HEK293 (cell line): ENCODE measurements at regions not wholly inside any gene's neighbourhood (a gene's known extent, or its start where the extent isn't known, plus 50 kb on each side); places are given as distances from the start of the nearest gene placed in this dataset.
"Not testable (repeated sequence)": the region's sequence is repeated elsewhere in the genome, so short reads cannot be mapped to it uniquely, and the experiment has no call there.

Source experiments
- CTCF ChIA-PET: fragments of 350-600 bp; formaldehyde crosslinking; extraction: SDS; loops from one replicate; lab custom pipeline; 2021; ENCODE audit warnings: antibody characterized with exemption; lab: Yijun Ruan, JAX
- POLR2A ChIA-PET: fragments of 300-600 bp; formaldehyde crosslinking; extraction: SDS; loops from one replicate; lab custom pipeline; 2020; ENCODE audit warnings: antibody characterized with exemption, inconsistent platforms; lab: Yijun Ruan, JAX
- H3K27ac ChIP-seq: fragments of 200-500 bp; sonication (Bioruptor generic); 2 replicates; pipeline ENCODE4 v1.5.1; 2014; ENCODE audit warnings: low read depth, low read length, control low read depth, inconsistent platforms; ENCODE audit errors: extremely low read depth
- H3K36me3 ChIP-seq, 2 experiments: fragments of 200-500 bp in 1 of 2; sonication (Bioruptor generic) in 1 of 2; 1 replicate in 1 of 2; 2 replicates in 1 of 2; pipeline ENCODE4 v1.5.1; 2014 to 2017; ENCODE audit warnings: inconsistent platforms in 2 of 2, low read length in 2 of 2; ENCODE audit not compliant: control insufficient read depth in 2 of 2, insufficient read depth in 1 of 2
- H3K4me1 ChIP-seq: fragments of 200-500 bp; sonication (Bioruptor generic); 2 replicates; pipeline ENCODE4 v1.5.1; 2014; ENCODE audit warnings: mild to moderate bottlenecking, low read length, inconsistent platforms; ENCODE audit not compliant: control insufficient read depth, insufficient read depth
- H3K4me3 ChIP-seq: 2 replicates; pipeline ENCODE4 v1.5.1; 2011; ENCODE audit warnings: low read depth, mild to moderate bottlenecking, control low read depth, low read length, moderate library complexity
- H3K9me3 ChIP-seq: fragments of 200-500 bp; sonication (Bioruptor generic); 2 replicates; pipeline ENCODE4 v1.5.1; 2014; ENCODE audit warnings: low read depth, low read length, inconsistent platforms; ENCODE audit not compliant: control insufficient read depth, insufficient read depth
- INSM2 ChIP-seq: fragments of 450-650 bp; formaldehyde crosslinking; IDR thresholded peaks from 2 replicates; pipeline ENCODE4 v1.5.1; 2016; ENCODE audit warnings: missing biosample characterization, missing genetic modification characterization
- TRIM28 ChIP-seq: IDR thresholded peaks from 2 replicates; pipeline ENCODE4 v1.6.1; 2011; ENCODE audit warnings: low read length, control low read depth, borderline replicate concordance
- ZBTB1 ChIP-seq: fragments of 450-650 bp; formaldehyde crosslinking; IDR thresholded peaks from 2 replicates; pipeline ENCODE4 v1.5.1; 2016; ENCODE audit warnings: missing biosample characterization, missing genetic modification characterization
- ZNF16 ChIP-seq: fragments of 450-650 bp; formaldehyde crosslinking; IDR thresholded peaks from 2 replicates; pipeline ENCODE4 v1.5.1; 2016; ENCODE audit warnings: low read depth, missing biosample characterization, missing genetic modification characterization
- ZNF169 ChIP-seq: fragments of 450-650 bp; formaldehyde crosslinking; IDR thresholded peaks from 2 replicates; pipeline ENCODE4 v1.5.1; 2016; ENCODE audit warnings: missing biosample characterization, missing genetic modification characterization
- ZNF221 ChIP-seq: fragments of 450-650 bp; formaldehyde crosslinking; IDR thresholded peaks from 2 replicates; pipeline ENCODE4 v1.5.1; 2017; ENCODE audit warnings: missing biosample characterization, missing genetic modification characterization, borderline replicate concordance
- ZNF501 ChIP-seq: fragments of 450-650 bp; formaldehyde crosslinking; IDR thresholded peaks from 2 replicates; pipeline ENCODE4 v1.5.1; 2016; ENCODE audit warnings: missing biosample characterization, missing genetic modification characterization
- ZNF513 ChIP-seq: fragments of 450-650 bp; IDR thresholded peaks from 2 replicates; pipeline ENCODE4 v1.5.1; 2018; ENCODE audit warnings: missing biosample characterization, missing genetic modification characterization
- ZNF529 ChIP-seq: fragments of 450-650 bp; formaldehyde crosslinking; IDR thresholded peaks from 2 replicates; pipeline ENCODE4 v1.5.1; 2017; ENCODE audit warnings: missing genetic modification characterization, missing biosample characterization; ENCODE audit not compliant: insufficient replicate concordance
- ZNF558 ChIP-seq: fragments of 450-650 bp; formaldehyde crosslinking; IDR thresholded peaks from 2 replicates; pipeline ENCODE4 v1.5.1; 2016; ENCODE audit warnings: missing biosample characterization, missing genetic modification characterization
- ZNF600 ChIP-seq: fragments of 450-650 bp; formaldehyde crosslinking; IDR thresholded peaks from 2 replicates; pipeline ENCODE4 v1.5.1; 2016; ENCODE audit warnings: missing biosample characterization, missing genetic modification characterization
- ZNF639 ChIP-seq: fragments of 450-650 bp; formaldehyde crosslinking; IDR thresholded peaks from 2 replicates; pipeline ENCODE4 v1.5.1; 2016; ENCODE audit warnings: missing biosample characterization, missing genetic modification characterization
- ZNF654 ChIP-seq: fragments of 450-650 bp; formaldehyde crosslinking; IDR thresholded peaks from 2 replicates; pipeline ENCODE4 v1.5.1; 2016; ENCODE audit warnings: low read depth, missing biosample characterization, missing genetic modification characterization
- ZNF791 ChIP-seq: fragments of 450-650 bp; formaldehyde crosslinking; IDR thresholded peaks from 2 replicates; pipeline ENCODE4 v1.5.1; 2016; ENCODE audit warnings: missing biosample characterization, missing genetic modification characterization
- ZXDB ChIP-seq: fragments of 450-650 bp; formaldehyde crosslinking; IDR thresholded peaks from 2 replicates; pipeline ENCODE4 v1.5.1; 2016; ENCODE audit warnings: missing biosample characterization, missing genetic modification characterization
- TF ChIP-seq, protein P1 (sequence below): fragments of 450-650 bp; formaldehyde crosslinking; conservative IDR thresholded peaks from 2 replicates; pipeline ENCODE4 v1.5.1; 2016; ENCODE audit warnings: low read depth, missing biosample characterization, missing genetic modification characterization
- TF ChIP-seq, protein P2 (sequence below): fragments of 450-650 bp; formaldehyde crosslinking; IDR thresholded peaks from 2 replicates; pipeline ENCODE4 v1.5.1; 2016; ENCODE audit warnings: missing biosample characterization, missing genetic modification characterization

GRCh38 chr5:82465235-82465634 is 187.1 kb upstream of the RPS23 start (continued):
- no peak for TF ChIP-seq ZBTB1
- TF ChIP-seq ZNF501 (tag by site-specific recombination) = no peak
- TF ChIP-seq, all 188 proteins: peak for 0

DNA sequence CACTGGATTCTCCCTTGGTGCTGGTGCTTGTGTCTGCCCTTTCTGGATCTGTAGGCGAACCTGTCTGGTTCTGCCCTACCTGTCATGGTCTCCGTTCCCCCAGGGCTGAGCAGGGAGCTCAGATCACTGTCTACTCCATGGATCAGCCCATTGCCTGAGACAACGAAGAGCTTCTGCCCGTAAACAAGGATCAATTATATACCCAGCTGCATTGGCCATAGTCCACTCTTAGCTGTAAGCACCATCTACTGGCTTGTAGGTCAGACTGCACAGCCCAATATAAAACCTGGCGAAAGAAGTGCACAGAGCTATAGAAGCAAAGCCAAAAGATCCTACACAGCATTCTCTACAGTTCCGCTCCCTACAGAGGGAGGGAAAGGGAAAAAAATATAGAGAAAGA is 181.5 kb upstream of the RPS23 start:
- H3K27ac ChIP-seq = no peak overlapping the region
- no peaks in the 10 kb centered on the region for H3K4me1 ChIP-seq
- ChIA-PET POLR2A (no interaction called here), CTCF (no interaction called here)
- TF ChIP-seq ZNF600 (tag by site-specific recombination) (no peak), ZNF169 (no peak), ZNF558 (tag by site-specific recombination) (no peak), ZNF791 (tag by site-specific recombination) (no peak), ZNF639 (tag by site-specific recombination) (no peak), TRIM28 (peak; percentile 17; the same call in 1 of the 2 replicates), ZNF16 (tag by site-specific recombination) (no peak)
- TF ChIP-seq, protein P1, sequence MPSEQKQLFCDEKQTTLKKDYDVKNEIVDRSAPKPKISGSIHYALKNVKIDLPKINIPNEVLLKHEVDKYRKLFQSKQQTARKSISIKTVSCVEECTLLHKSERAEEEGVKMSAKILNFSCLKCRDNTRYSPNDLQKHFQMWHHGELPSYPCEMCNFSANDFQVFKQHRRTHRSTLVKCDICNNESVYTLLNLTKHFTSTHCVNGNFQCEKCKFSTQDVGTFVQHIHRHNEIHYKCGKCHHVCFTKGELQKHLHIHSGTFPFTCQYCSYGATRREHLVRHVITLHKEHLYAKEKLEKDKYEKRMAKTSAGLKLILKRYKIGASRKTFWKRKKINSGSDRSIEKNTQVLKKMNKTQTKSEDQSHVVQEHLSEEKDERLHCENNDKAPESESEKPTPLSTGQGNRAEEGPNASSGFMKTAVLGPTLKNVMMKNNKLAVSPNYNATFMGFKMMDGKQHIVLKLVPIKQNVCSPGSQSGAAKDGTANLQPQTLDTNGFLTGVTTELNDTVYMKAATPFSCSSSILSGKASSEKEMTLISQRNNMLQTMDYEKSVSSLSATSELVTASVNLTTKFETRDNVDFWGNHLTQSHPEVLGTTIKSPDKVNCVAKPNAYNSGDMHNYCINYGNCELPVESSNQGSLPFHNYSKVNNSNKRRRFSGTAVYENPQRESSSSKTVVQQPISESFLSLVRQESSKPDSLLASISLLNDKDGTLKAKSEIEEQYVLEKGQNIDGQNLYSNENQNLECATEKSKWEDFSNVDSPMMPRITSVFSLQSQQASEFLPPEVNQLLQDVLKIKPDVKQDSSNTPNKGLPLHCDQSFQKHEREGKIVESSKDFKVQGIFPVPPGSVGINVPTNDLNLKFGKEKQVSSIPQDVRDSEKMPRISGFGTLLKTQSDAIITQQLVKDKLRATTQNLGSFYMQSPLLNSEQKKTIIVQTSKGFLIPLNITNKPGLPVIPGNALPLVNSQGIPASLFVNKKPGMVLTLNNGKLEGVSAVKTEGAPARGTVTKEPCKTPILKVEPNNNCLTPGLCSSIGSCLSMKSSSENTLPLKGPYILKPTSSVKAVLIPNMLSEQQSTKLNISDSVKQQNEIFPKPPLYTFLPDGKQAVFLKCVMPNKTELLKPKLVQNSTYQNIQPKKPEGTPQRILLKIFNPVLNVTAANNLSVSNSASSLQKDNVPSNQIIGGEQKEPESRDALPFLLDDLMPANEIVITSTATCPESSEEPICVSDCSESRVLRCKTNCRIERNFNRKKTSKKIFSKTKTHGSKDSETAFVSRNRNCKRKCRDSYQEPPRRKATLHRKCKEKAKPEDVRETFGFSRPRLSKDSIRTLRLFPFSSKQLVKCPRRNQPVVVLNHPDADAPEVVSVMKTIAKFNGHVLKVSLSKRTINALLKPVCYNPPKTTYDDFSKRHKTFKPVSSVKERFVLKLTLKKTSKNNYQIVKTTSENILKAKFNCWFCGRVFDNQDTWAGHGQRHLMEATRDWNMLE (tag by site-specific recombination) = no peak
- H3K36me3 ChIP-seq = no peaks in the 10 kb centered on the region
- no peaks in the 10 kb centered on the region for H3K9me3 ChIP-seq
- H3K4me3 ChIP-seq = no peak overlapping the region

DNA sequence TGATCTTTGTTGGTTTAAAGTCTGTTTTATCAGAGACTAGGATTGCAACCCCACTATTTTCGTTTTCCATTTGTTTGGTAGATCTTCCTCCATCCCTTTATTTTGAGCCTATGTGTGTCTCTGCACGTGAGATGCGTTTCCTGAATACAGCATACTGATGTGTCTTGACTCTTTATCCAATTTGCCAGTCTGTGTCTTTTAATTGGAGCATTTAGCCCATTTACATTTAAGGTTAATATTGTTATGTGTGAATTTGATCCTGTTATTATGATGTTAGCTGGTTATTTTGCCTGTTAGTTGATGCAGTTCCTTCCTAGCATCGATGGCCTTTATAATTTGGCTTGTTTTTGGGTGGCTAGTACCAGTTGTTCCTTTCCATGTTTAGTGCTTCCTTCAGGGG is 177.2 kb upstream of the RPS23 start:
- H3K4me3 ChIP-seq, H3K9me3 ChIP-seq, H3K36me3 ChIP-seq, H3K4me1 ChIP-seq, CTCF ChIA-PET, H3K27ac ChIP-seq, POLR2A ChIA-PET: not testable (repeated sequence)

DNA sequence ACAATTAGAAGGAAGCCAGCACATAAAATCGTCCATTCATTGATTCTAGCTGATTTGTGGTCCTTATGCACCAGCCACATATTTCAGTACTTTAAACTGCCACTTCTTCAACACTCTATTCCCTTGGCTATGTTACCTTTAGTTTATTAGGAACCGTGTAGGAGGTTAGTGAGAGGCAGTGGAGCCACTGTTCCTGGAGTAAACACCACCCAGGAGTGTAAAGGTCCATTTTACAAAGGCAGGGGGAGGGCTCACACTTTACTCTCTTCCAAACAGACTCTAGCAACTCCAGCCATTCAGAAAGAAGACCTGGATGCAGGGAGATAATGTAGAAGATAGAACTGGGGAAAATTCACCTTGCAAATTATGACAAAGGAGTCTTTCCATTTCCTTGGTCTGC is 170.2 kb upstream of the RPS23 start:
- no peak overlapping the region for H3K27ac ChIP-seq
- no peak overlapping the region for H3K4me3 ChIP-seq
- H3K4me1 ChIP-seq = no peaks in the 10 kb centered on the region
- POLR2A ChIA-PET = no interaction called here
- no peaks in the 10 kb centered on the region for H3K36me3 ChIP-seq
- no peaks in the 10 kb centered on the region for H3K9me3 ChIP-seq
- CTCF ChIA-PET = no interaction called here
- TF ChIP-seq ZXDB (tag by site-specific recombination) = no peak
- no peak for TF ChIP-seq ZNF654 (tag by site-specific recombination)
- TF ChIP-seq ZNF558 (tag by site-specific recombination) = no peak
- no peak for TF ChIP-seq ZNF791 (tag by site-specific recombination)
- TF ChIP-seq, protein P2, sequence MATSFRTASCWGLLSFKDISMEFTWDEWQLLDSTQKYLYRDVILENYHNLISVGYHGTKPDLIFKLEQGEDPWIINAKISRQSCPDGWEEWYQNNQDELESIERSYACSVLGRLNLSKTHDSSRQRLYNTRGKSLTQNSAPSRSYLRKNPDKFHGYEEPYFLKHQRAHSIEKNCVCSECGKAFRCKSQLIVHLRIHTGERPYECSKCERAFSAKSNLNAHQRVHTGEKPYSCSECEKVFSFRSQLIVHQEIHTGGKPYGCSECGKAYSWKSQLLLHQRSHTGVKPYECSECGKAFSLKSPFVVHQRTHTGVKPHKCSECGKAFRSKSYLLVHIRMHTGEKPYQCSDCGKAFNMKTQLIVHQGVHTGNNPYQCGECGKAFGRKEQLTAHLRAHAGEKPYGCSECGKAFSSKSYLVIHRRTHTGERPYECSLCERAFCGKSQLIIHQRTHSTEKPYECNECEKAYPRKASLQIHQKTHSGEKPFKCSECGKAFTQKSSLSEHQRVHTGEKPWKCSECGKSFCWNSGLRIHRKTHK = no peak
- TF ChIP-seq ZNF221 (tag by site-specific recombination) = no peak
- no peak for TF ChIP-seq ZNF529 (tag by site-specific recombination)
- no peak for TF ChIP-seq INSM2 (tag by site-specific recombination)
- TF ChIP-seq ZNF513 (tag by site-specific recombination) = no peak
